ENCODE measurements at regions not wholly inside any gene's neighbourhood (a gene's known extent, or its start where the extent isn't known, plus 50 kb on each side); places are given as distances from the start of the nearest gene placed in this dataset.
"Not testable (repeated sequence)": the region's sequence is repeated elsewhere in the genome, so short reads cannot be mapped to it uniquely, and the experiment has no call there.

- DNase-seq: no peak
Measured at GRCh38 chr2:199131136-199131655, 326.5 kb downstream of the SATB2 start.

GRCh38 chr2:199130501-199130900, 327.2 kb downstream of the SATB2 start:
- DNase-seq: no peak

GRCh38 chr2:199128476-199129229, 329.1 kb downstream of the SATB2 start:
- DNase-seq: no peak

- DNase-seq: no peak
Measured at GRCh38 chr2:199119796-199120195, 337.9 kb downstream of the SATB2 start.

GRCh38 chr2:199118673-199119112, 339.0 kb downstream of the SATB2 start:
- no peak for DNase-seq

GRCh38 chr2:199115169-199115568, 342.6 kb downstream of the SATB2 start:
- no peak for DNase-seq

DNA sequence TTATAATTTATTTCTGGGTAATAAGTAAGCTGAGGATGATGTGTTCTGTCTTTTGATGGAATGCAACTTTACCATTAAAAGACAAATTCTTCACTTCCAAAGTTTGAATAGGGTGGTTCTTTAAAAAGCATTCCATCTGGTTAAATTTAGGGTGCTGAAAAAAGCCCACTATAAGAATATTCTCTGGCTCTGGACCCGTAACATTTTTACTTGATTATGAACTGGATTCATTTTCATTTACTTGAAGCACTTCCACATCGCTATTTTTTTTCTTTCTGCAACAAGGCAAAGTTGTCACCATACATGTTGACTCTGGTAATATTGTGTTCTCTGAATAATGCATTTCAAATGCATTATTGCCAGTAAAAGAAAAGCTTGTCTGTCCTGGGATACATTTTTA, 344.6 kb downstream of the SATB2 start:
- DNase-seq: no peak

DNA sequence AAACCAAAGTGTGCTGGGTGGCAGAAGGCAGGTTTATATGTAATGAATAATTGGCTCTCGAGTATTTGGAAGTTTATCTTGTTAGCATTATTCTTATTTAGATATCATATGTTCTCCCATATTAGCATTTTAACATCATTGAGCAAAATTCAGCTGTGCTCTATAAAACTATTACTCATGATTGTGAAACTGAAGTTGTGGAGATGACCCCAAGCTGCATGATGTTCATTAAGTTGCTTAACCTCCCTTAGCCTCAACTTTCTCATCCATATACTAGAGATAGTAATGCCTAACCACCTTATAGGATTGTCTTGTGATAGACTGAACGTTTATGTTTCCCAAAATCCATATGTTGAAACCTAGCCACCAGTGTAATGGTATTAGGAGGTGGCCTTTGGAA, 346.3 kb downstream of the SATB2 start:
- DNase-seq: no peak

DNA sequence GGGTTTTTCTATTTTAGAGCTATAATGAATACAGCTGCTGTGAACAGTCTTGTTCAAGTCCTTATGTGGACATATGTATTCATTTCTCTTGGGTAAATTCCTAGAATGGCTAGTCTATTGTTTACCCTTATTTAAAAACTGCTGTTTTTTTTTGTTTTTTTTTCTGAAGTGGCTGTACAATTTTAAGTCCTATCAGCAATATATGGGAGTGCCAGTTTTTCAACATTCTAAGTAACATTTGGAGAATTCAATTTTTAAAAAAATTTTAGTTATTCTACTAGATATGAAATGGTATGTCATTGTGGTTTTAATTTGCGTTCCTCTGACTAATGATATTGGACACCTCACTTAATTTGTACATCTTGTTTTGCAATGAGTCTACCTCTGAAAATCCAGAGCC, 349.7 kb downstream of the SATB2 start:
- DNase-seq: no peak

GRCh38 chr2:199105826-199106225, 351.9 kb downstream of the SATB2 start:
- no peak for DNase-seq

DNA sequence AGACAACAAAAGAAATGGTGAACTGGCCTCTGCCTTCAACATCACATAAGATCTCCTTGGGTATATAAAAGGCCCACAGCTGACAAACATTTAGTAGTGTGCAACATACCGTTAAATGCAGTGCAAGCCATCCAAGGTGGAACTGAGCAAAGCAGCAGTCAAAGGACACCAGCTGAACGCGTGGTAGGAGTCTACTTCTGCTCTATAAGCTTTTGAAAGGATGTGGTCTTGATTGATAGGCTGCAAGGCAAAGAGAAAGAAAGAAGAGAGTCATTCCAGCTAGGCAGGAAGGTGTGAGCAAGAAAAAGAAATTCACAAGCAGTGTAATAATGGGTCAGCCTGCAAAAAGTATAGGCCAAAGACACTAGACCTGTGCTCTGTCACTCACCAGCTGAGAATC, 356.3 kb downstream of the SATB2 start:
- no peak for DNase-seq

DNA sequence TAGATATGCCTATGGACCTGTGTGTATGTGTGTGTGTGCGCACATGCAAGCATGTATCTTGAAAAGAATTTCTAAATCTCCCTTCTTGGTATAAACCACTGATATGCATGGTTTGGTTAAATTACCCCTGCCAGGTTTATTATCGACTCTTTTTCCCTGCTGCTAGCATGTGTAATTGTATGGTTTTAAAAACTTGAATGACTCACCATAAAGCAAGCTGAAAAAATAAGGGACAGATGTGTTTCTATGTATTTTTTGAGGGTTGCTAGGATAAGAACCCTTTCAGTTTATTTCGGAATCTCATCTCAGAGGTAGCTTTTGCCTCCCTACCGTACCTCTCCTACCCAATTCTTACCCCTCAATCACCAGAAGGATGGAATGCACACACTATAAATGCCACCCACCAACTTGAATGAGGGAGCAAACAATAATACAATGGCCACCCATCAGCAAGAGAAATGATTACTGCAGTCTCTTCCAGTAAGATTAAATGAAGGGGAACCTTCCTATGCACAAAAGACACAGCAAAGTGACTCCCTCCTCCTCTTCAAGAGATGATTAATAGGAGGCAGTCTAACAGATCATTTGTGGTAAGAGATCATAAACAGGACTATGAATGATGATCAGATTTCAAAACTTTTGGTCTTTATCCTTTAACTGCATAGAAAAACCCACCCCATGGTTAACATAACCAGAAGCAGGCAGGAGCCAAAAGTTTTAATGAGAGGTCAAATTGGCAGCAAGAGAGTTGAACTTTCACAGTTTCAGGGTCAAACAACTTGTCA, 357.2 kb downstream of the SATB2 start:
- DNase-seq: no peak

DNA sequence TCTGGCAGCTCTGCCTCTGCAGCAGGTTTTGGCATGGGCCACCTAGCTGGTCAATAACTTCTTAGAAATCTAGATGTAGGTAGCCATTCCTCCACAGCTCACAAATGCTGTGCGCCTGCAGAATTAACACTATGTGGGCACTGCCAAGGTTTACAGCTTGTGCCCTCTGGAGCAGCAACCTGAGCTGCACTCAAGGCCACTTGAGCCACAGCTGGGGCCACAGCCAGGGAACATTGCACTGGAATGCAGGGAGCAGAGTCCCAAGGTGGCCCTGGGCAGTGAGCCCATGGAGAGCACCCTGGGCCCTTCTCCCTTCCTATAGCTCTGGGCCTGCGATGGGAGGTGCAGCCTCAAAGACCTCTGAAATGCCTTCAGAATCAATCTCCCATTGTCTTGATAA, 365.3 kb downstream of the SATB2 start:
- DNase-seq: no peak

DNA sequence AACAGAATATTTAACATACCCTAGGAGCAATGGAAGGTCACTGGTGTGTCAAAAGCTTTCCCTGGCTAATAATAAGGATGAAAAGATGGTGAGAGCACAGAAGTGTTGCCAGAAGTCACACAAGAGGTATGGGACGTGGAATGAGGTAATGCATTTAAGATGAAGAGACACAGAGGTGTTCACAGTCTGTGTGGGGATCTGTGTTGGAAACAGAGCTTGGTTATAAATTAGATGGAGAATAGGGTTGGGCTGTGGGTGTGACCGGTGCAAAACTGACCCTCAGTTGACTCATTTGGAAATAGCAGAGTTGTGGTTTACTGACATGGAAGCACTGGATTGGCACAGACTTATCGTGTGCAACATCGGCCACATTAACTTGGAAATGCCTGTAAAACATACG, 372.5 kb downstream of the SATB2 start:
- DNase-seq: no peak

DNA sequence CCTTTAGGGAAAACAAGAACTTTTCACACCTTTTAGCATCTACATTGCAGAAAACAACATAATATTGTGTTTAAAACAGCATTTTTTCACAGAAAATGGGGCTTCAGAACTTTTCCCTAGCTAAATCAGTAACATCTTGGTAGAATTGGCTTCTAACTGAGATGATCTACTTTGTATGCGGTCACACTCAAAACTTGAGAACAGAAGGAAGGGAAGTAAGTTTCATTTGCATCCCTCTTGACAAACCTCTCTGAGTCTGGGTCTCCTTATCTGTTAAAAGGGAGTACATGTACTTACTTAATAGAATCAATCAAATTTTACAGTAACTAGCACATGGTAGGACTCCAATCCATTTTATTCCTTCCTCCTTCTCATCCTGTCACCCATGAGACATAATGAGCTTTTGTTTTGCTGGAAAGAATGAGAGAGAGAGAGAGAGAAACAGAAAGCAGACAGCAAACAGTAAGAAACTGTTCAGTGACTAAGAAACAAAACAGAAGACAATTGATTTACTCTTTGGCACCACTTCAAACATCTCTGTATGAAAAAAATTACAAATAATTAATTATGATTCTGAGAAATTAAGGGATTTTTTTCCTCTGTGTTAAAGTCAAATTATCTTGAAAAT, 387.3 kb downstream of the SATB2 start:
- no peak for DNase-seq

GRCh38 chr2:199064201-199064600, 393.5 kb downstream of the SATB2 start:
- DNase-seq: no peak

- no peak for DNase-seq
Measured at GRCh38 chr2:199057936-199058335, 399.8 kb downstream of the SATB2 start.

DNA sequence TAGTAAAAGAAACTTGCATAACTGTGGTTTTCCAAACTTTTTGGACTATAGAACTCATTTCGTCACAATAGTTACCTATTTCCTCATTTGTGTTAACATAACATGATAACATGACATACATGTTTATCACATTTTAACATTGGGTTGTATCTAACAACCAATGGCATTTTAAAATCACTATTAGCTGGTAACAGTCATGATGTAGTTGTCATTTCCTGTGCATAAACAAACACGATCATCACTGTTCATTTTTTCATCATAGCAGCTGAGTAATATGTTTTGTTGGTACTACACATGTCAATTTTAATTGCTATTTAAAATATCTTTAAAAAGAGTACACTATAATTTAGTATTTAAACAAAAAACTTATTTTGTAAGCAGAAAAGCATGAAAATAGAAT, 402.4 kb downstream of the SATB2 start:
- no peak for DNase-seq

GRCh38 chr2:199042660-199043379, 414.9 kb downstream of the SATB2 start:
- no peak for DNase-seq

DNA sequence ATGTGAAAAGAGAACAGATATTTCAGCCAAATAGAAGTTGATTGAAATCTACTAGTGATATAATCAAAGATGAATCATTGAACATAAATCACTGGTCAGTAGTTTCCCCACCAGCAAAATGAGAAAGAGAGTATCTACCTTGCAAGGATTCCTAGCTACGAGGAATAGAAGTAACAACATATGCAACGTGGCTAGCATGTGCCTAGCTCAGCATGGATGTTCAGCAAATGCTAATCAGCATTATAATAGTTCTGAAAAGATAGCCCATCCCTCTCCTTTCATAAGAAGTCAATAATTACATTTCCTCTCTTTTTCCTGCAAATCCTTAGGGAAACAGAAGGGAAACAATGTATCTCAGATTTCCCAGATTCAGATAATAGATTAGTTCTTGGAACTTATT, 417.2 kb downstream of the SATB2 start:
- no peak for DNase-seq

- DNase-seq: not testable (repeated sequence)
Measured at GRCh38 chr2:199033761-199034160, 424.0 kb downstream of the SATB2 start.

GRCh38 chr2:199025146-199025545, 432.6 kb downstream of the SATB2 start:
- no peak for DNase-seq

DNA sequence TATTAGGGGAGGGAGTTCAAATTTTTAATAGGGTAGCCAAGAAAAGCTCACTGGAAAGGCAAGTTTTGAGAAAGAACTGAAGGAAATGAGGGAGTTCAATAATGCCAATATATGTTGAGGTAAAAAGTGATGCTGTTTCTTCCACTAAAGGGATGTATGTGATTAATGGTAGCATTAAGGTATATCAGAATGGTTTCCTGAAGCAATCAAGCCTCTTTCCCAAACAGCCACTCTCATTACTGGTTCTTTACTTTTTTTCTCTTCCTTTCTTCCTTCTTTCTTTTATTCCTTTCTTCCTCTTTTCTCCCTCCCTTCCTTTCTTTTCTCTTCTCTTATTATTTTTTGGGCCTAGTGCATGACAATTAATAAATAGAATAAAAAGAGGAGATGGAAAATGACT, 433.5 kb downstream of the SATB2 start:
- DNase-seq: no peak
